ENCODE measurements at regions not wholly inside any gene's neighbourhood (a gene's known extent, or its start where the extent isn't known, plus 50 kb on each side); places are given as distances from the start of the nearest gene placed in this dataset.
"Not testable (repeated sequence)": the region's sequence is repeated elsewhere in the genome, so short reads cannot be mapped to it uniquely, and the experiment has no call there.

DNA sequence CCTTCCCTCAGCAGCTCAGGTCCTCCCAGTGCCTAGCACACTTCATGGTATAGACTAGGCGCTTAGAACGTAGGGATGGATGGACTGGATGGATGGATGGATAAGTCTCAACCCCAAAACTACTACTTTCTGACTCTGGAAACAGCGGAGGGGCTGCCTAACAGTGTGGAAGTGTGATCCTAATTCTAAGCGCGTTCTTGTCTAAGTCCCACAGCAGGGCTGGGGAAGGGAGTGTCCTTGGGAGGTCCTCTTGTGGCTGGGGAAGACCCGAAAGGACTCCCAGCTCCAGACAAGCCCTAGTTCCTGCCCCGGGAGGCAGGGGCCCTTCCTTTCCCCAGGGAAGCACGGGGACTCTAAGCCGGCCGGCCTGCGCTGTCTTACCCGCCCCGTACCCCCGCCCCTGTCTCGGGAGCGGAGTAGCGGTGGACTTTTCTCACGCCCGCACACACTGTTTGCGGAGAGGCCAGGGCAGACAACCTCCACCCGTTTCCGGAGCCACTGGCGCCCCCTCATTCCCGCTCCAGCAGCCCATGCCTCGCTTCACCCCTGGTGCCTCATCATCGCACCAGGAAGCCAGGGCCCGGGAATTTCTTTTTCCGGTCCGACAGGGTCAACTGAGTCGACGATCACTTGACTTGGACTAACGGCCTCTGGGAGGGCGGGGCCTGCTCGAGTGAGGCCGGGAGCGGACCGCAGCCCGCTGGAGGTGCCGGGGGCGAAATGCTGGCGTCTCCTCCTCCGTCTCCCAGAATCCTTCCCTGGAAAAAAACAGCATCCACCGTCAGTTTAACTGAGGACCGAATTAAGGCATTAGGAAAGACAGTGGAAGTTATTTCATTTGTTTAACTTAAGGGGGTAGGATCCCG is 133.3 kb downstream of the TBC1D2B start:
- peak; percentile 47 for DNase-seq

DNA sequence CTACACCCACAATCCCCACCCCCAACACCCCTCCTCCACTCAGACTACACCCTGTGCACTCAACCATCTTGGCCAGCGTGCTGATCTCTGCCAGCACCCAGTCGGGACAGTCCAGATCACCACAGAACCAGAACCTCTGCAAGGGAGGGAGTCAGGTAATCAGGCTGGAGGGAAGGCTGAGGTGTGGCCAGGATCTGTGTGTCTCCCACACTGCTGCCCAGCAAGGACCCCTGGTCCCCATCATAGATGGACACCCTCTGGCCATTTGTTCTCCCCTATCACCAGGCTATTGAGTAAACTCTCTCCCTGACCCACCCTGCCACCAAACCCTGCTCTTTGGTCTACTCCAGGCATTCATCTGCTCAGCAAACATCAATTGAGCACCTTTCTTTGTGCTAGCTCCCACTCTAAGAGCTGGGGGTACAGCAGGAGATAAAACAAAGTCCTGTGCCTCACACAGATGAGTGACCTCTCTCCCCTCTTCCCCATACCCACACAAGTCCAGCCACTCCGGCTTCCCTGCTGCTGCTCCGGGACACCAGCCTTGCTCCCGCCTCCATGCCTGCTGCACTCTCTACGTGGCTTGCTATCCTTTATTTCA is 134.8 kb downstream of the TBC1D2B start:
- DNase-seq = no peak

DNA sequence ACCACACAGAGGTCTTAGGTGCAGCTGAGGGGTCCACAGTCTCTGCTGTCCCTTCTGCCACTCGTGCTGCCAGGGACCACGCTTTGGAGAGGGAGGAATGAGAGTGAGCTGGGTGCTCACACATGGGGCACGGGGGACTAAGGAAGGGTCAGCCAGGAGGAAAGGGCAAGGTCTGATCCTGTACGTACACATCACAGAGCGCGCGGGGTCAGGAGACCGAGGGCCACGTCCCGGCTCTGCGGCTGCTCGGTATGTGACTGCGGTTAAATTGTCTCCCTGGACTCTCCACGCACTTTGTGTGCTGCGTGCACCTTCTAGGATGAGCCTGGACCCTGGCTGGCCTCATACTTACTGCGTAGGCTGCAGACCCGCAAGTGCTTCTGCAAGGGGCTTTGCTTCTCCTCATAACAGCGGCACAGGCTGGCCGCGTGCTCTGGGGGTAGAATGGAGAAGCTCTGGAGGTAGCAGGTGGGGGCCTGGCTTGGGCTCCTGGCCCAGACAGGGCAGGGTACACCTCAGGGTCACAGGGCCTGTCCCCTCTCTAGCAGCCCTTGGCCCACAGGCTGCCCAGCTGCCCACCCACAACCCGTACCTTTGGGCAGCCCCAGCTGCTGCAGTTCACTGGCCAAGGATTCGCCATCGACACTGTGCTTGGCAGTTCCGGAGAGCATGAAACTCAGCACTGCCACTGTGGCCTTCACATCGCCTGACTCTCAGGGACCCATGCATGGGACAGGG is 136.3 kb downstream of the TBC1D2B start:
- not testable (repeated sequence) for DNase-seq

DNA sequence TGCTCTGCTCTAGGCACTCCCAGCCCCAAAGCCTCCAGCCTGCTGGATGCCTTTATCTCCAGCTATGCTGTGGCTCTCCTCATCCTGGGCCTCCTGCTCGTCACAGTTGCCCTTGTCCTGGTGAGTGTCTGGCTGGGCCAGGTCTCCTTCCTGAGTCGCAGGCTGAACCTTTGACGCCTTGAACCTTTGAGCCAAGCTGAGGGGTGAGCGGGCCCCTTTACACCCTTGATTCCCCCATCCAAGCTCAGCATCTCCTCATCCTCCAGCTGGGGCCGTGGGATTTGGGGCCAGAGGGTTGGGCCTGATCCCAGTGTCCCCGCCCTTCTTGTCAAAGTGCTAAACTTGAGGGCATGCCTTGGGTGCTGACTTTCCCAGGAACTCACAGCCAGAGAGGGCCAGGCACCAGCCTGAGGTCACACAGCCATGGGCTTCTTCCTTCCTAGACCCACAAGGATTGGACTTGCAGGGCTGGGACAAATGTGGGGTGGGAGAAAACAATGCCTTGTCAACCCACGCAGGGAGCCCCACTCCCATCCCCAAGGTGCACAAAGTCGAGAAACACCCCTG is 137.0 kb downstream of the TBC1D2B start:
- DNase-seq = no peak

DNA sequence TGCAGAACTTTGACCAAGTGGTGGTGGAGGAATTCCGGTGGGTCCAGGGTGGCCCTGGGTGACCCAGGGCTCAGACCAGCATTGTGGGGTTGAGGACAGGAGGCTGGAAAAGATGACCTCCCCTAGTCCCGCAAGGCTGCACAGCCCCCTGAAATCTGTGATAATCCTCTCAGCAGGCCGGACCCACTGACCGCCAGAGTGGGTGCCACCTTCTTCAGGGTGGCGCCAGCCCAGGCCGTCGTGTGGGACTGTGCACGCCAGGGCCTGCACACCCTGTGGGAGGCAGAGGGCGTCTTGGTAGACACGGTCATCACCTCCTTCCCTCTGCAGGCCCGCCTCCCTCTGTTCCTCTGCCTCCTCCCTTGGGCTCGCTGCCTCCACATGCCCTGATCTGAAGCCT is 137.7 kb downstream of the TBC1D2B start:
- no peak for DNase-seq

DNA sequence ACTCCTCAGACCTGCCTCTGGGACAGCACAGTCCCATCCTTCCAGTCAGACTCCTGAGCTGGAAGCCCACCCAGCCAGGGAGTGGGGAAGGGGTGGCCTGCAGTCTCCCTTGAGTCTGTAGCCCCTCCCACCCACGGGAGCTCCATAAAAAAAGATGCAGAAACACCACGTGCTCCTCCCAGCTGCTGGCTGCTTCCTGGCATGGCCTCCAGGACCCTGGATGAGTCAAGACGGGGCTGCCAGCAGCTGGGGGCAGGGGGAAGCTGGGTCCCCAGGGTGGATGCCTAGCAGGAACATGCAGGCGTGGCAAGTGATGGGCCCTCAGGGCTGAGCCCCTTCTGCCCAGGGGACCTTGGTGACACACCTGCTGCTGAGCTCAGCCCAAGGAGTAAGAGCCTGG is 138.5 kb downstream of the TBC1D2B start:
- DNase-seq = not testable (repeated sequence)

DNA sequence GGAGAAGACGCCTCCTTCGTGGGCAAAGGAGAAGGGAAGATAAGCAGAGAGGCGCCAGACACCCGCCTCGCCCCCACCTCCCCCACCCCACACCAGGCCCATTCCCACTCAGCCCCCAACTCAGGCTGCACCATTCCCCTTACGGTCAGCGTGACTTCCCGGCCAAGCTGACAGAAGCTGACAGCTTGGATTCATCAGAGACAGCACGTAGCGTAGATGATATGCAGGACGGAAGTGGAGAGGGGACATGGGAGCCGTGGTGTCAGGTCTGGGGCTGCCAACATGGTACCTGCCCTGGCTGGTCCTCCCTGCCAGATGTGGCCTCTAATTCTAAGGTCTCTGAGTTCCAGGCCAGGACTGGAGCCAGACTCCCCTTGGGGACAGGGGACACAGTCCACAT is 139.0 kb downstream of the TBC1D2B start:
- DNase-seq = not testable (repeated sequence)

DNA sequence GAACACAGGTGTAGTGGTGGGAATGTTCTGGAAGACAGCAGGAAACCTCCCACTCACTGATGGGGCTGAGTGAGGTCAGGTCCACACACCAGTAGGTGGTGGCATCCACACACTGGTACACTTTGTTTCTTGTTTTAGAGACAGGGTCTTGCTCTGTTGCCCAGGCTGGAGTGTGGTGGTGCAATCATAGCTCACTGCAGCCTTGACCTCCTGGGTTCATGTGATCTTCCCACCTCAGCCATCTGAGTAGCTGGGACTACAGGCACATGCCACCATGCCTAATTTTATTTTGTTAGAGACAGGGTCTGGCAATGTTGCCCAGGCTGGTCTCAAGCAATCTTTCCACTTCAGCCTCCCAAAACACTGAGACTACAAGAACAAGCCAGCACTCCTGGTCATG is 140.9 kb downstream of the TBC1D2B start:
- DNase-seq = not testable (repeated sequence)

DNA sequence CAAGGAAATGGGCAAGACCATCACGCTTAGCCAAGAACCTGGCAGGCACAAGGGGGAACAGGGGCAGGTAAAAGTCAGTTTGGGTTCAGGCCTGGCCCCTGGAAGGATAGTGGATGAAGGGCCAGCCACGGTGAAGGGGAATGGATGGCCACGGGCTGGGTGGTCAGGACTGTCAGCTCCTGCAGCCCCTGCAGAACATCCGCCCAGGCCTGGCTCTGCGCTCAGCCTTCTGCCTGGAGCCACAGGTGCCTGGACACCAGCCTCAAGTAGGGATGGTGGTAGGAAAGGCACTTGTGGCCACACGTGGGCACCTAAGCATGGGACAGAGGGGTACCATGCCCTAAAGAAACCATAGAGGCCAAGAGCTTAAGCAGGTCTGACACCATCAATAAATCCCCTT is 143.0 kb downstream of the TBC1D2B start:
- not testable (repeated sequence) for DNase-seq

DNA sequence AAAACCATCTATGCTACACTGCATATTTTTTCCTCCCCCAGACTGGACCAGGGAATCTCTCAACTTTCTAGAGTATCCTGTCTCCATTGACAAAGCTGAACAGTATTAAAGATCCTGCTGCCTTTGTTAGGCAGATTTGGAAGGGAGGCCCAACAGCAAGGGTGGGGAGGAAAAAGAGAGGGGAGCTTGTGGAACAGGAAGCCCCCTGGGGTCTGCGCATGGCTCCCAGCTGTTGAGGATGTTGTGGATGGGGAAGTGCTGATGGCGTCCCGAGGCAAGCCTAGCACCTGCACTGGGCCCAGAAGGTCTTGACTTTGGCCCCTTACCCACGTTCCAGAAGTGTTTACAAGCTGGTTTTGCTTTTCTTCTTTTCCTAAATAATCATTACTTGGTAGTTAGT is 146.6 kb downstream of the TBC1D2B start:
- not testable (repeated sequence) for DNase-seq

DNA sequence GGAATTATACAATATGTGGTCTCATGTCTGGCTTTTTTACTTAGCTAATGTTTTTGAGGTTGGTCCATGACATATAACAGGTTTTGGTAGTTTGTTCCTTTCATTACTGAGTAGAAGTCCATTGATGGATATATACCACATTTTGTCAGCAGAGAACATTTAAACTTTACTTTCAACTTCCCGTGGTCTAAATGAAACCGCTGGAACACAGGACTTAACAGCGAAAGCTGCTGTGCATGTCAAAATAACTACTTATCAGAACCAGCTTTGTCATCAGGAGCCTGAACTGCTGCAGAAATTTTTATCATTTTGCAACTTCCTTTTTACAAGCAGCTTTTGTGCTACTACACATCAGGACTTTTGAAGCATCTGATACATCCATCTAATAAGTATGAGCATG is 147.0 kb downstream of the TBC1D2B start:
- not testable (repeated sequence) for DNase-seq

DNA sequence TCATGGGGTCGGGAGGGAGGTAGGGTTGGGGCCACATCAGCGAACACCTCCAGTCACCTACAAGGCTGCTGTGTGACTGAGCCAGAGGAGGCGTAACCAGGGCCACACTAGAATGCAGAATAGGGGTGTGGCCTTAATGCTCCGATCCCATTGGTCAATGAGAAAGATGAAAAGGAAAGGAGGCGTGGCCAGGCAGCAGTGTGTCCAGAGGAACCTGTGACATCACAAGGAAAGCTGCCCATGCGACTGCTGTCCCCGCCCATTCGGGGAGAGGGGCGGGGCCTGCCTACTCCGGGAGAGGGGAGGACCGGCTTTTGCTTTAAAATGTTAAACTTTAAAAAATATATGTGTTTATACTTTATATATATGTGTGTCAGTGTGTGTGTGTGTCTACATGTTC is 150.7 kb downstream of the TBC1D2B start:
- not testable (repeated sequence) for DNase-seq

DNA sequence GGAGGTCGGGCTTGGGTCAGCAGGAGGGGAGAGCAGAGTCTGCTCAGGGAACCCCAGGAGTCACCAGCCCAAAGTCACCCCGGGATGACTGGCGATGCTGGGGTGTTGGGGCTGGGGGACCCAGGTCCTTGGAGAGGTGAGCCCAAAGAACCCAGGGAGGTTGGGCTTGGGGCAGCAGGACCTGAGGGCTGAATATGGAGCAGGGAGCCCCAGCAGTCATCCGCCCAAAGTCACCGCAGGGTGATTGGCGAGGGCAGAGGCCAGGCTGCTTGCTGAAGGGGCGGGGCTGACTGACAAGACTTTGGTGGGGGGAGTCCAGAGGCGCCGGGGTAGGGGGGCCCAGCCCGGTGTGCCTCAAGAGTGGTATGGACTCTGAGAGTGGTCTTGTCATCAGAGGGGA is 151.2 kb downstream of the TBC1D2B start:
- not testable (repeated sequence) for DNase-seq

DNA sequence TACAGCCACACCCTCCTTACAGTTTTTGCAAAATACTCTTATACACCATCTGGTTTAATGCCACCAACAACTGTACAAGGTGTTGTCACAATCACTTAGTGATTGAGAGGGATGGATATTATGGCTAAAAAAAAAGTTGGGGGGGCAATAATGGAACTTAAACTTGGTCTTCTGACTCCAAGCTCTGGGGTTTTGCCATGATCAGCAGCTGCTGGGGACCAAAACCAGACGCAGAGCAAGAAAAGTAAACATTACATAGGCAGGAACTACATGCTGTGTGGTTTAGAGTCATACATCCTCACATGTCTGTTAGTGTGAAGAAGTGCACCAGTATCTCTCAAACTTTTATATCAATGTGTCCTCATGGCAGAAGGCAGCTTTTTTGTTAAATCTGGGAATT is 152.4 kb downstream of the TBC1D2B start:
- not testable (repeated sequence) for DNase-seq

DNA sequence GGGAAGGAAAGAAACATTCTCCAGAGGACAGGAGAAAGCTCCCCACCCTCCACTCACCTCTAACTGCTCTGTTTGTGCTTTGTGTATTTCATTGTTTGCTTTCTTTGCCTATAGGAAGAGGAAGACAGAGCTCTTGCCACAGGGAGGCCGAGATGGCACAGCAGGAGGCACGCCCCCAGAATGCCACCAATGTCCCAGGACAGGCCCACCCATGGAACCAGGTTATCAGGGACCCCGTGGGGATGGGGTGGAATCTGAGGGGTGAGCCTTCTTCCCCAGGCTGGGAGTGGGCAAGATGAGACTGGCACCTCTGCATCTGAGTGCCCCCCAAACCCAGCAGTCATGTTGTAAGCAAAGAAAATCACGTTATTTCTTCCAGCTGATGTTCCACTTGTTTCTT is 155.8 kb downstream of the TBC1D2B start:
- no peak for DNase-seq

DNA sequence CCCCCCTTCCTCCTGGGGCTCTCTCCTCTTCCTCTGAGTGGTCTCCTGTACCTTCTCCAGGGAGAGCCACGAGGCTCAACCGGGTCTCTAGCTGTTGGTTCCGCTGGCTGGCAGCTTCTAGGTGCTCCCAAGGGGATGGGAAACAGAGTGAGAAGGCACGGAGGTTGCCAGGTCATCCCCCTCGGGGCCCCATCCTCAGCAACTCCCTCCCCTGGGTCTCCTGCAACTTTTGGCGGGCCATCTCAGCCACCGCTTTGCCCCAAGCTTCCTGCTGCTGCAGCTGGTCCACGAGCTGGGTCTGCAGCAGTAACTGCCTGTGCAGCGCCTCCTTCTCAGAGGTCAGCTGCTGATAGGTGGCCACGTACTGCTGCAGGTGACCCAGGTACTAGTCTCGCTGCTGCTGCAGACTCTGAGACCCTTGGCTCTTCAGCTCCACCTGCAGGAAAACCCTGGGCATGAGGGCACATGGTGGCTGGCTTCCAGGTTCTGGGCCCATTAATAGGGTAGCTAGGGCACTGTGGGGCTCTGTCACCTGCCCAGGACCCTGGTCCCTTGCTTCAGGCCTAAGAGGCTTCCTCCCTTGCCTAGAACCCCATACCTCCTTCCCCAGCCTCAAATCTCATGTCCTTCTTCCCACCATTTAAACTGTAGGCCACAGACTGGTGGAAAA is 160.4 kb downstream of the TBC1D2B start:
- DNase-seq = not testable (repeated sequence)

DNA sequence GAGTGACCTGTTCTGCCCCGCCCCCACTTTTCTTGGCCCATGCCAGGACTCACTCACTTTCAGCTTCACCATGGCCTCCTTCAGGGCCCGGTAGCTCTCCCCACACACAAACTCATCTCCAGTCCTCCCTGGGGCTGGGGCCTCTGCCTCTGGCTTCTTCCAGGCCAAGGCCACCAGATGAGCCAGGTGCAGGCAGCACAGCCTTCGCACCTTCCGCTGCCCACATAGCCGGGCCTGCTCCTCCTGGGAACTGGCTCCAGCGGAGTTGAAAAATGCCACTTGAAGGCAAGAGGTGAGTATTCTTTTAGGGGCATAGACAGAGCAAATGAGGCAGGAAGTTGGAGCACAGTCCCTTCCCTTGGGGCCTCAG is 161.6 kb downstream of the TBC1D2B start:
- DNase-seq = not testable (repeated sequence)

DNA sequence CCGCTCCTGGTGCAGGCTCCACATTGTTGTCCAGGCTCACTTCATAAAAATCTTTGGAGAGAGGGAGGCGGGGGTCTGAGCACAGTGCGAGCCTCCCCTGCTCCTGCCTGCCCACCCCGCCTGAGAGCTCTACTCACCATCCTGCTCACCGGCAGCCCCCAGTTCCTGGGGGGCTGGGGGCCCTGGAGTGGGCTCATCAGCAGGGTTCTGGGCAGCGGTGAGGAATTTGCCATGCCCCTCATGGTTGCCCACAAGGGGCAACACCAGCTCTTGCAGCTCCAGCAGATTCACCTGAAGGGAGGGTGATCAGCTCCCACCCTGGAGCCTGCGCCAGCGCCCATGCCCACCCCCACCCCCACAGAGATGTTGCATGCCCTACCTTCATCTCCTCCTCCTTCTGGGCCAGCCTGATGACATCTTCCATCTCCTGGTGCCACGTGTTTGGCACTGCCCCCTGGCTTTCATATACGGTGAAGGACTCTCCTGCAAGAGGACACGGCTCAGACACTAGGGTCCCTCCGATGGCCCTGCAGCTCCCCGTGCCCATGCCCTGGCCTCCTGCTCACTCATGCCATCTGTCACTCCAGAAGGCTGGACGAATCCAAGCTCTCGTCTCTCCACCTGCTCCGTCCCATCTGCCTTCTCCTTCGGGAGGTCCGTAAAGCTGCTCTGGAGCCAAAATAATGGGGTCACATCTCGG is 162.1 kb downstream of the TBC1D2B start:
- DNase-seq = no peak

DNA sequence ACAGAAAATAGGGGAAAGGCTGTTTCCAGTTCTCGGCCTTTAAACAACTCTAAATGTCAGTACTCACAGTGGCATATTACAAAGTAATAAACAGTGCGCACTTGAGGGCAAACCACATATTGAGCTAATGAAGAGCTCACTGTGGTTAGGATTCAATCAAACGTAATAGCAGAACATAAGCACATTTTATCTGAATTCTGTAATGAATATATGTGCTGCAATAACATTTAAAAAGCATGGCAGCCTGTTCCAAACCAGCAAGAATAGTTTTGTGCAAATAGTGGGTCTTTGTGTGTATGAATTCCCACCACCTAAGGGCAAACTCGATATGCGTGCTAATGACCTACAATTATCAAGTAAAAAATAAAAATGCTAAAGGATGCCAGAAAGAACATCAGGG is 163.0 kb downstream of the TBC1D2B start:
- DNase-seq = not testable (repeated sequence)

DNA sequence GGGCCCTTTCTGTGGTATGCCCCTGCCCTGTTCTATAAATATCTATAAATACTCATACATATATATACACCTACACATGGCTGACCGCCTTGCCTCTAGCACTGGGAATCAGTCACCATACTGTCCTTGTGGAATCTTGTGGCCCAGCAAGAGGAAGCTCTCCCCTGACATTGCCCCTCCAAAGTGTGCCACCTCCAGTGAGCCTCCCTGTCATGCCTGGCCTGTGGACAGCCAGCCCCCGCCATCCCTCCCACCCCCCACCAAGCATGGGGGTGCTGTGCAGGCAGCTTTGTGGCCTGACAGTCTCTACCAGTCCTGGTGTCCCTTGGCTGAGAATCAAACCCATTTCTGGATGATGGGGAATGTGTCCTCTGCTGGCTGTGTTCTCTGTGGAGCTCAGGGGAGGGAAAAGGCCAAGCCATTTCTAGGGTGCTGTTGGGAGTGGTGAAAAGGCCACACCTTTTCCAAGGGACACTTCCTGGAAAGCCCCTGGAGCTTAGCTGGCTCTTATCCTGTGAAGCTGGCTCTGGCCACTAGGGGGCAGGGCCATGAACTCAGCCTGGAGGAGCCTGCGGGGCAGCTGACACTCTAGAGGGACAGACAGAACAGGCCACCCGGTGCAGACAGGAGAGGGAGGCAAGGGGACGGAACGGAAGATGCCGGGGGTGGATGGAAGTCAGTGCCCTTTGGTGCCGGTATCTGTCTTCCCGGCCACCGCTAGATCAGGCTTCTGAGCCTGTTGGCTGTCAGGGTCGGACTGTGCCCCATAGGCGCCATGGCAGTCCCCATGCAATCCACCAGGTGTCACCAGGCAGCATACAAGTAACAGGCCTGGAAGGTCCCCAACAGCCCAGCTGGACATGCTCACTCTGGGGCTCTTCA is 167.2 kb downstream of the TBC1D2B start:
- peak; percentile 81 for DNase-seq

All from activated naive CD4-positive, alpha-beta T cell treated with Interleukin-2 at 50 U/mL for 16 hours (primary cell).